IMR-90 (cell line): ENCODE measurements at regions not wholly inside any gene's neighbourhood (a gene's known extent, or its start where the extent isn't known, plus 50 kb on each side); places are given as distances from the start of the nearest gene placed in this dataset.

Experiments
- ATAC-seq: fragments of 200-7000 bp; cut with Tn5 transposase; 2 replicates; pipeline ENCODE4 v1.9.1; 2020; ENCODE audit warnings: low read depth, mild to moderate bottlenecking, moderate library complexity
- BruUV-seq: library from RNA; stranded (reverse); fragments of 400-500 nt; replicated peaks from 2 replicates; lab custom pipeline; 2021; lab: Mats Ljungman, UMichigan
- CTCF ChIA-PET: fragments of 300-600 bp; formaldehyde crosslinking; extraction: SDS; loops from one replicate; lab custom pipeline; 2021; ENCODE audit warnings: antibody characterized with exemption; lab: Yijun Ruan, JAX
- POLR2A ChIA-PET: fragments of 300-600 bp; sonication (Branson Sonifier 250); formaldehyde crosslinking; loops from one replicate; lab custom pipeline; 2022; ENCODE audit warnings: antibody characterized with exemption; ENCODE audit not compliant: unreplicated experiment; lab: Charles Lee
- DNase-seq: peaks from one replicate; pipeline ENCODE4 v3.0.0; 2013
- H2AFZ ChIP-seq: replicated peaks from 2 replicates; pipeline ENCODE3; 2013; ENCODE audit warnings: low read length, mild to moderate bottlenecking; ENCODE audit not compliant: poor library complexity
- H2AK5ac ChIP-seq: 2 replicates; pipeline ENCODE4 v1.6.1; 2013; ENCODE audit warnings: low read depth, low read length, inconsistent platforms
- H2AK9ac ChIP-seq: replicated peaks from 2 replicates; pipeline ENCODE3; 2013; ENCODE audit warnings: mild to moderate bottlenecking, low read depth, low read length, moderate library complexity; ENCODE audit not compliant: poor library complexity
- H2BK120ac ChIP-seq: 2 replicates; pipeline ENCODE4 v1.6.1; 2013; ENCODE audit warnings: low read depth, low read length, inconsistent platforms
- H2BK15ac ChIP-seq: 3 replicates; pipeline ENCODE4 v1.6.1; 2013; ENCODE audit warnings: low read depth, low read length, inconsistent platforms
- H2BK20ac ChIP-seq: 2 replicates; pipeline ENCODE4 v1.6.1; 2013; ENCODE audit warnings: low read depth, mild to moderate bottlenecking, inconsistent platforms, low read length, moderate library complexity
- H2BK5ac ChIP-seq: 2 replicates; pipeline ENCODE4 v1.6.1; 2013; ENCODE audit warnings: mild to moderate bottlenecking, low read depth, low read length, inconsistent platforms; ENCODE audit not compliant: poor library complexity, severe bottlenecking
- H3K14ac ChIP-seq: replicated peaks from 2 replicates; pipeline ENCODE4 v1.6.1; 2013; ENCODE audit warnings: low read depth, low read length, inconsistent platforms
- H3K18ac ChIP-seq: 2 replicates; pipeline ENCODE4 v1.6.1; 2013; ENCODE audit warnings: low read depth, low read length, control low read depth
- H3K23ac ChIP-seq: 2 replicates; pipeline ENCODE4 v1.6.1; 2013; ENCODE audit warnings: low read depth, low read length, inconsistent platforms
- H3K27ac ChIP-seq: 2 replicates; pipeline ENCODE4 v1.5.1; 2013; ENCODE audit warnings: mild to moderate bottlenecking, control low read depth, low read length; ENCODE audit not compliant: insufficient read depth
- H3K27me3 ChIP-seq: 2 replicates; pipeline ENCODE4 v1.6.1; 2013; ENCODE audit warnings: low read length; ENCODE audit not compliant: control insufficient read depth, insufficient read depth
- H3K36me3 ChIP-seq: 2 replicates; pipeline ENCODE4 v1.6.1; 2013; ENCODE audit warnings: low read length, mixed read lengths; ENCODE audit not compliant: control insufficient read depth, insufficient read depth
- H3K4ac ChIP-seq: 2 replicates; pipeline ENCODE4 v1.6.1; 2013; ENCODE audit warnings: low read depth, low read length, inconsistent platforms
- H3K4me1 ChIP-seq: 2 replicates; pipeline ENCODE4 v1.6.1; 2013; ENCODE audit warnings: low read length, mixed read lengths; ENCODE audit not compliant: control insufficient read depth, insufficient read depth
- H3K4me2 ChIP-seq: 2 replicates; pipeline ENCODE4 v1.6.1; 2013; ENCODE audit warnings: low read depth, mild to moderate bottlenecking, control low read depth, low read length, moderate library complexity
- H3K4me3 ChIP-seq: 2 replicates; pipeline ENCODE4 v1.5.1; 2013; ENCODE audit warnings: low read depth, mild to moderate bottlenecking, control low read depth, low read length, moderate library complexity; ENCODE audit not compliant: insufficient read depth
- H3K56ac ChIP-seq: 2 replicates; pipeline ENCODE4 v1.6.1; 2013; ENCODE audit warnings: low read length, inconsistent platforms; ENCODE audit not compliant: insufficient read depth; ENCODE audit errors: extremely low read depth
- H3K79me1 ChIP-seq, 2 experiments: 2 replicates each; pipeline ENCODE4 v1.6.1; 2013; ENCODE audit warnings: low read length in 2 of 2, inconsistent platforms in 1 of 2, low read depth in 1 of 2
- H3K9ac ChIP-seq: 2 replicates; pipeline ENCODE4 v1.6.1; 2013; ENCODE audit warnings: low read depth, low read length, control low read depth
- H3K9me1 ChIP-seq: 2 replicates; pipeline ENCODE4 v1.6.1; 2013; ENCODE audit warnings: low read length, inconsistent platforms; ENCODE audit not compliant: insufficient read depth
- H3K9me3 ChIP-seq: 2 replicates; pipeline ENCODE4 v1.6.1; 2013; ENCODE audit warnings: low read length; ENCODE audit not compliant: control insufficient read depth, insufficient read depth
- H4K20me1 ChIP-seq: 2 replicates; pipeline ENCODE4 v1.6.1; 2013; ENCODE audit warnings: low read length, inconsistent platforms; ENCODE audit not compliant: insufficient read depth
- H4K5ac ChIP-seq: 2 replicates; pipeline ENCODE4 v1.6.1; 2013; ENCODE audit warnings: mild to moderate bottlenecking, low read depth, low read length, control low read depth
- H4K8ac ChIP-seq, 2 experiments: 2 replicates each; pipeline ENCODE4 v1.6.1; 2013; ENCODE audit warnings: low read depth in 2 of 2, low read length in 2 of 2, control low read depth in 1 of 2, inconsistent platforms in 1 of 2
- H4K91ac ChIP-seq: 2 replicates; pipeline ENCODE4 v1.6.1; 2013; ENCODE audit warnings: low read depth, low read length, inconsistent platforms; ENCODE audit not compliant: insufficient read depth
- CTCF ChIP-seq: conservative IDR thresholded peaks from 2 replicates; pipeline ENCODE4 v1.5.1; 2012; ENCODE audit warnings: mild to moderate bottlenecking, low read depth, low read length, improper control_type of control experiment
- FOS ChIP-seq: fragments of 150-350 bp; IDR thresholded peaks from 2 replicates; pipeline ENCODE4 v1.6.1; 2016; ENCODE audit warnings: low read depth, low read length
- MAFK ChIP-seq: IDR thresholded peaks from 2 replicates; pipeline ENCODE4 v1.6.1; 2012; ENCODE audit warnings: low read depth, low read length, improper control_type of control experiment
- RAD21 ChIP-seq: IDR thresholded peaks from 2 replicates; pipeline ENCODE4 v1.6.1; 2012; ENCODE audit warnings: low read length, improper control_type of control experiment
- RFX5 ChIP-seq: IDR thresholded peaks from 2 replicates; pipeline ENCODE4 v1.8.0; 2012; ENCODE audit warnings: low read depth, mild to moderate bottlenecking, low read length, moderate library complexity
- WGBS, 2 experiments: methylation state at CpG; one replicate each; pipeline versions ENCODE4 v1.1.5 to v1.1.7; 2013; ENCODE audit warnings: missing lambda C conversion rate in 2 of 2; ENCODE audit not compliant: insufficient read length in 1 of 2; ENCODE audit errors: extremely low coverage in 2 of 2; 5-methylcytosine and 5-hydroxymethylcytosine counted together
- dilution Hi-C: fragments of 300-500 bp; cut with HindIII; formaldehyde crosslinking; loops from one replicate; pipeline ENCODE4 v1.14.3; 2018; ENCODE audit warnings: low sequenced_read_pairs; ENCODE audit not compliant: unreplicated experiment
- in situ Hi-C: fragments of 300-500 bp; cut with MboI; formaldehyde crosslinking; loops from 3 replicates; pipeline ENCODE4 v1.14.3; 2019; ENCODE audit warnings: low sequenced_read_pairs, inconsistent platforms, mixed read lengths
- intact Hi-C: fragments of 100-400 bp; cut with micrococcal nuclease; formaldehyde crosslinking; loops from 2 replicates; pipeline ENCODE4 v1.10.0; 2022
- TF ChIP-seq, protein P1 (sequence below): fragments of 150-350 bp; IDR thresholded peaks from 2 replicates; pipeline ENCODE4 v1.6.1; 2017; ENCODE audit warnings: mild to moderate bottlenecking, antibody characterized with exemption, low read length, low read depth
- TF ChIP-seq, protein P2 (sequence below): fragments of 150-350 bp; IDR thresholded peaks from 2 replicates; pipeline ENCODE4 v1.6.1; 2016; ENCODE audit warnings: low read depth, mild to moderate bottlenecking, low read length, moderate library complexity, borderline replicate concordance

DNA sequence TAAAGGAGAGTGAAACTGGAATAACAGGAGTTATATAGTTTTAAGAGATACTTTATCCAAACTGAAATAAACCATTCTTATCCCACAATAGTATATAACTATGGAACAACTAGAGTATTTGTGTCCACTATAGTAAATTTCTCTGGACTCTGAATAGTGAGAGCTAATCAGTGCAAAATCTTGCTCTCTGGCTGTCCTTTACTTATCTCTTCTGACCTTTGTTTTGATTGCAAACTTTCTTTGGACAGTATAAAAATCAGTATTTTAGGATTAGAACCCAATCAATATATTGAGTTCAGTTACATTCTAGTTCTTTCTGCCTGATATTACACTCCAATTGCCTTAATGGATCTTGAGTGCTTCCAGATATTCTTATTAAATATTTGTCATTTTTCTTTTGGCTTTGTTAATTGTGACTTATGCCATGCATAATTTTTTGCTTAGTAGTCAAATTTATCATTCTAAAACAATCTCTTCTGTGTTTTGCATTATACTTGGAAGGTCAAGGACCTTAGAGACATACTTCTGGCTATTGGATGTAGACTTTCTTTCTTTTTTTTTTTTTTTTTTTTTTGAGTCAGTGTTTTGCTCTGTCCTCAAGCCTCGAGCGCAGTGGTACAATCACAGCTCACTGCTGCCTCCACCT lies 89.9 kb upstream of the AMN1 start:
- Histone ChIP-seq H4K8ac (no peak overlapping the region), H2BK5ac (no peak overlapping the region), H2BK15ac (no peak overlapping the region), H3K9me3 (no peaks in the 10 kb centered on the region), H2BK20ac (no peak overlapping the region), H2AK9ac (no peak overlapping the region), H3K27me3 (no peaks in the 10 kb centered on the region), H2BK120ac (no peak overlapping the region), H2AK5ac (no peak overlapping the region), H3K79me1 (no peaks in the 10 kb centered on the region), H3K56ac (no peak overlapping the region), H3K4ac (no peak overlapping the region), H3K18ac (no peak overlapping the region), H3K14ac (no peak overlapping the region), H3K4me1 (no peaks in the 10 kb centered on the region), H3K4me3 (no peak overlapping the region), H4K5ac (no peak overlapping the region), H3K27ac (no peak overlapping the region), H4K91ac (no peak overlapping the region), H3K23ac (no peak overlapping the region), H3K9me1 (no peaks in the 10 kb centered on the region), H4K20me1 (no peaks in the 10 kb centered on the region), H3K4me2 (no peak overlapping the region), H3K9ac (no peak overlapping the region), H2AFZ (no peak overlapping the region), H3K36me3 (no peaks in the 10 kb centered on the region)
- BruUV-seq: no TSS peak
- WGBS, 2 experiments: no CpG with 5 or more reads among the region's 2 CpGs
- in situ Hi-C loops: no loop called here
- ATAC-seq (no peak), DNase-seq (no peak)
- ChIA-PET CTCF (no interaction called here), POLR2A (interaction anchor here (0.6 kb wide), 1 partner anchor 32 kb away, joined by 8 read pairs; no protein-coding TSS in a partner anchor)
- dilution Hi-C loops: no loop called here
- TF ChIP-seq MAFK: peak; percentile 55; the same call in 1 of the 2 replicates
- no peak for TF ChIP-seq CTCF
- TF ChIP-seq, protein P1, sequence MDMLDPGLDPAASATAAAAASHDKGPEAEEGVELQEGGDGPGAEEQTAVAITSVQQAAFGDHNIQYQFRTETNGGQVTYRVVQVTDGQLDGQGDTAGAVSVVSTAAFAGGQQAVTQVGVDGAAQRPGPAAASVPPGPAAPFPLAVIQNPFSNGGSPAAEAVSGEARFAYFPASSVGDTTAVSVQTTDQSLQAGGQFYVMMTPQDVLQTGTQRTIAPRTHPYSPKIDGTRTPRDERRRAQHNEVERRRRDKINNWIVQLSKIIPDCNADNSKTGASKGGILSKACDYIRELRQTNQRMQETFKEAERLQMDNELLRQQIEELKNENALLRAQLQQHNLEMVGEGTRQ: no peak
- no peak for TF ChIP-seq RAD21
- TF ChIP-seq FOS: no peak
- TF ChIP-seq, protein P2, sequence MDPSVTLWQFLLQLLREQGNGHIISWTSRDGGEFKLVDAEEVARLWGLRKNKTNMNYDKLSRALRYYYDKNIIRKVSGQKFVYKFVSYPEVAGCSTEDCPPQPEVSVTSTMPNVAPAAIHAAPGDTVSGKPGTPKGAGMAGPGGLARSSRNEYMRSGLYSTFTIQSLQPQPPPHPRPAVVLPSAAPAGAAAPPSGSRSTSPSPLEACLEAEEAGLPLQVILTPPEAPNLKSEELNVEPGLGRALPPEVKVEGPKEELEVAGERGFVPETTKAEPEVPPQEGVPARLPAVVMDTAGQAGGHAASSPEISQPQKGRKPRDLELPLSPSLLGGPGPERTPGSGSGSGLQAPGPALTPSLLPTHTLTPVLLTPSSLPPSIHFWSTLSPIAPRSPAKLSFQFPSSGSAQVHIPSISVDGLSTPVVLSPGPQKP: no peak
- no peak for TF ChIP-seq RFX5
- intact Hi-C loops: no loop called here
